GM21390 (cell line): ENCODE measurements at regions not wholly inside any gene's neighbourhood (a gene's known extent, or its start where the extent isn't known, plus 50 kb on each side); places are given as distances from the start of the nearest gene placed in this dataset.

Source experiments
- ATAC-seq: cut with Tn5 transposase; IDR thresholded peaks from one replicate; pipeline ENCODE4 v1.9.1; 2021; ENCODE audit not compliant: unreplicated experiment

- ATAC-seq, result no peak
These were observed 239.2 kb downstream of the MSRB3 start for GRCh38 chr12:65517656-65518210.

- no peak for ATAC-seq
These were observed 240.3 kb downstream of the MSRB3 start for GRCh38 chr12:65518771-65519170.

GRCh38 chr12:65520658-65521057, 242.2 kb downstream of the MSRB3 start:
- ATAC-seq, result no peak

DNA sequence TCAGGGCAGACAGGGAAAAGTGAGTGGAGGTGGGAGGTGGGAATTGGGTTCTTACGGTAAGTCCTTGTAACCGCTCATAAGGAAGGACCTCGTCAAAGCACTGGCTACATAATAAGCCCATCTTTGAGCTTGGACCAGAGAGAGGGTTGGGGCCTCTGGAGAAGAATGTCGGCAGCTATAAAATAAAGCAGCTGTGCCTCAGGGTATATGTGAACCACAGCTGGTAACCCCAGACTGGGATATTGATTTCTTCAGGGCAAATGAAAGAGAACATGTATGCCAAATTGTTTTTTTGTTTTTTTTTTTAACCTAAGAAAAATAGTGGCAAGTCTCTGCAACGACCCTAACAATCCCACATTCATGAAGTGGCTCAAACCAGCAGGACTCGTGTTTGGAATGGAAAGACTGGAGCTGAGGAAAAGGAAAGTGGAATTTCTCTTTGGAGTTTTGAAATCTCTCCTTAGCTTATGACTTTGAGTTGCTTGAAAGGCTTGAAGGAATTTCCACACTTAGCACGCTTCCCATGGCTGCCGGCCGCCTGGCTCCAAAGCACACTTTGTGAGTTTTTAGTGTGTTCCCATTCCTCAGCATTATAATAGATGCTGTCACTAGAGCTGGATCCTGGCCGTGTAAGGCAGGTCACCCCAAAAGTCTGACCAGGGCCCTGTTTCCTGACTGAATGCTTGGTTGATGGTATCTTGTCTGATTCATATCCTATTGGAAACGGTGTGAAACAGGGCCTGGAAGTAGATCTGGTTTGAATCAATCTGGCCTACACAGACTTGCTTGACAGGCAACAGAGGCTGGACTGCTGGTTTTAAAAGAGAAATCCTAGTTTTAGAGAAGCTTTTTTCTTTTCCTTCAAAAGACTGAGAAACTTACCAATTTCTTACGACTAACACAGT, 244.7 kb downstream of the MSRB3 start:
- no peak for ATAC-seq

- no peak for ATAC-seq
These were observed 246.2 kb downstream of the MSRB3 start for GRCh38 chr12:65524666-65525065.

DNA sequence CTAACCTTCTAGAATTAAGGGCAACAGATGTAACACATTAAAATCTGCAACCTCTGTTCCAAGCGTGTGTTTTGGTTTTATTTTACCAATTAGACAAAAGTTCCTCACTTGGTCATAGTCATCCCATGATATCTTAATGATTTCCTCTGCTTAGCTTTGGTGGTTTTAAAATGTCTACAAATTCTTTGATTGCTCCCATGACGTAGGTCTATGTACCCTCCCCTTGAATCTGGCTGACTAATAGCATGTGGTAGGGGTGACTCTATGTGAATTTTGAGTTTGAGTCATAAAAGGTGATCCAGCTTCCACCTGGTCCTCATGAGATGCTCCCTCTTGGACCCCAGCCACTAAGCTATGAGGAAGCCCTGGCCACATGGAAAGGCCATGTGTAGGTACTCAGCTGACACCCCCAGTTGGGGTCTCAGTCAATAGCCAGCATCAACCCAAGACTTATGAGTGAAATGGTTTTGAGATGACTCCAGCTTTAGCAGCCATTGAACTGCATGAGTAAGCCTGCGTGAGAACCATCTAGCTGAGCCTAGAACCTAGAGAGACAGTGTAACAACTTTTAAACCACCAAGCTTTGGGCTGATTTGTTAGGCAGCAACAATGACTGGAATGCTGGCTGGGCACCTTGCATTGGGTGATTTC, 247.1 kb downstream of the MSRB3 start:
- no peak for ATAC-seq

DNA sequence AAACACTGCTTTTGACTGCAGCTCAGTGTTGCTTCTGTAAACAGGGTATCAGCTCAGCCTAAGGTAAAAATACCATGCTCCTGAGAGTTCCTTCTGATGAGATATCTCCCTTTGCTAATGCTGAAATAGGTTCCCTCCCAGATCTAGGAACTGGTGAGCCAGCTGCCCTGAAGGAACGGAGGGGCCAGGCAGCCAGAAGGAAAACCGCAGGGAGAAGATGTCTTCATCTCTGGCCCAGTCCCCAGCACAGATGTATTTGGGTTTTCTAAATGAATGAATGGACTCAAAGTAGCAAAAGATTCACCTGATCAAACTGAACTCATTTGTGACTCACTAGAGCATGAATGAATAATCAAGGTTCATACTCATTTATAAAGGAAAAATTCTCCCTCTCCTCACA, 247.8 kb downstream of the MSRB3 start:
- no peak for ATAC-seq

- no peak for ATAC-seq
These were observed 249.6 kb downstream of the MSRB3 start for GRCh38 chr12:65528127-65528526.

DNA sequence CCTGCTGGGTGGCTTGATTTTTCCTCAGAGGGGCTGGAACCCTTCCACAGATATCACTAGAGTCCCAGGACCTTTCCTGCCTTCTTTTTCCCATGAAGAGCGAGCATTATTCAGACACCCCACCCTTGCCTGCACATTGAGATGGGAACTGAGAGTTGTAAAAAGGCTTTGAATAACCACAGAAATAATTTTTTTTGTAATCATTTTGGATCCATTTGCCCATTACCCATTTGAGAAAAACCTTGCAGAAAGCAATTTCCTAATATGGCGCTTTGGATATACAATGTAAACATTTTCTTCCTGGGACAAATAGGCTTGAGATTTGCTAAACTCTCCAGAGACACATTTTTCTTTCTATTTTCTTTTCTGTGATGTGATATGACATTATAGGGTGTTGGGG, 250.6 kb downstream of the MSRB3 start:
- ATAC-seq, result no peak

DNA sequence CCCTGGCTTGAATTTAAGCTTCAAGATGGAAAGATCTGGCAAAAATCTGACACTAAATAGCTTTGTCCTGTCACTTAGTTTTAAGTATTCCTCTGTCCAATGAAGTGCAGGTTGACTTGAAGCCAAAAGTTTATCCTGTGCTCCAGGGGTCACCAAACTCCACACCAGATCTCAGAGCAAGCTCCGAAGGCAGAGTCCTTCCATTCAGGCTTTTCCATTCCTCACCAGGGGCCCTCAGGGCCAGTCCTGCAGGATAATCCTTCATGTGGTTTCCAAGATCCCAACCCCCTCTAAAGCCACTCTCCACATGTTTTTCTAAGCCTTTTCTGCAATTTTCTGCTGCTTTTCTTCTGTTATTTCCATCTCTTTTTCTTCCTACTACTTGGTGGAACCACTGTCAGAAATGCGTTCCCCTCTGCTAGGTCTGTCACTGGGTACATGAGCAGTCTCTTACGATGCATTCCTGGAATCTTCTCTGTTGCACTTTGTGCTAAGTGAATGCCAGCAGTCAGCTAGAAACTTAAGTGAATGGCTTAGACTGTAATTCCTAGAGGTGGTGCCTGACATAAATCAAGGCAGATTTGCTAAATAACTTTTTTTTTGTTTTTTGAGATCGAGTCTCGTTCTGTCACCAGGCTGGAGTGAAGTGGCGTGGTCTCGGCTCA, 251.4 kb downstream of the MSRB3 start:
- no peak for ATAC-seq

- ATAC-seq, result no peak
These were observed 253.7 kb downstream of the MSRB3 start for GRCh38 chr12:65532162-65532561.

DNA sequence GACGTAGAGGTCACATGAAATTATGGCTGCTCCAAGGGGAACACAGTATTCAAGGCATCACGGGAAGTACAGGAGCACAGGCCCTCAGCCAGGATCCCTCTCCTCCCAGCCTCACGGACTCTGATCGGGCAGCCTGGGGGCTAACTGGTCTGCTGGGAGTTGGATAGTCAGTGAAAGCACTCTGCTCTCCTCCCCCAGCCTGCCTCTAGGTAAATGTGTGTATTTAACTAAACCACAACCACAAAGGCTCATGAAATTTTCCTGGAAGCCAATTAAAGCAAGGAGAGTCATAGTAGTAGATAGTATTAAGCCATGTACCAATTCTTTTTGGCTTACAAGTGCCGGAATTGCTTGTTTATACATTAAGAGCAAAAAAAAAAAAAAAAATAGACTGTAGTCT, 254.3 kb downstream of the MSRB3 start:
- no peak for ATAC-seq

DNA sequence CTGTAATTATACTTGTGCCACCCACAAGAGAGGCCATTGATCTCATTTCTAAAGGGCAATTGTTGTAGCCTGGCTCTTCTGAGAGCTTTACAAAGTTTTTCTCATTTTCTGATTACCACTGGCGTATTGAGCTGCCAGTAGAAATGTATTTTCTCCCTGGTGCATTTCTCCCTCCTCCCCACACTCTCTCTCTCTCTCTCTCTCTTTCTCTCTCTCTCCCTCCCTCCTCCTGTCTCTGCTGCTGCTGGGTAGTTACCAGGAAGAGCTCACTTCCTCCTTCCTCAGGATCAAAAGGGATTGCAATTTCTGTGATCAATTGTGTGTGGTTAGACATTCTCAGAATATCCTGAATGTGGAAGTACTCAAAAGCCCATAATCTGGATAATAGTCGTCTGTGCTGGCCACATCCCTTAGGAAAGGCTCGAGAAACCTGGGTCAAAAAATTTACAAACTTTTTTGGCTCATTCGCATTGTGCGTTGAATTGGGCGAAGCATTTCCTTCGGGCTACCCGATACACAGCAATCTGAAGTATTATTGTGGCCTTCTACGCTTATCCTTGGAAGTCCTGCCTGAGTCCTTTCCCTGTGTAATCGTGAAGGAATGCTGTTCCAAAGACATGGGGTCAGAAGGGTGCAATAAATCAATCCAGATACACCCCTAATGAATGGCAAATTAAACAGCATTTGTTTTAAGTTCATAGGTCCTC, 254.8 kb downstream of the MSRB3 start:
- ATAC-seq, result no peak

DNA sequence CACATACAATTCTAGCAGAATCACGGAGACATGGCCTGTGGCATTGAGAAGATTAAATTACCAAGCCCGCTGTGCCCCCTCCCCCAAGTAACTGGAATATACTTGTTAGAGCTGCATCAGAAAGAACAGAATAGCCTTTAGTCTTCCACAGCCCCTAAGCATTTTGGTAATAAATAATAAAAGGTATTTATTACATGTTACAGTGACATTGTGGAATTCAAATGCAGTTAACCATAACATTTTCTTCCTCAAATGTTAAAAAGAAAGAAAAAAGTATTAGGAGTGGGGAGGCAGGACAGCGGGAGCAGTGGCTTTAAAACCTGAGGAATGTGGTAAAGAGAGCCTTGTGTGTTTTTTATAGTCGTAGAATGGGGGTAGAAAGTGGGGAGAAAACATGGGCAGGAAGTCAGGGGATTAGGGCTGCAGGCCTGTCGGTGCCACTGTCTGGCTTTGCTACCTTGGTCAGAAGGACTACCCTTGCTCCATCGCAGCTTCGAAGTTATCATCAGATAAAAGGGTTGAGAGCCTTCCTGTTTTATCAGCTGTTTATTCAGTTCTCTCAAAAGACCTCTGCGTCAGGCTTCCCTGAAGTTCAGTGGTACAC, 255.9 kb downstream of the MSRB3 start:
- no peak for ATAC-seq

DNA sequence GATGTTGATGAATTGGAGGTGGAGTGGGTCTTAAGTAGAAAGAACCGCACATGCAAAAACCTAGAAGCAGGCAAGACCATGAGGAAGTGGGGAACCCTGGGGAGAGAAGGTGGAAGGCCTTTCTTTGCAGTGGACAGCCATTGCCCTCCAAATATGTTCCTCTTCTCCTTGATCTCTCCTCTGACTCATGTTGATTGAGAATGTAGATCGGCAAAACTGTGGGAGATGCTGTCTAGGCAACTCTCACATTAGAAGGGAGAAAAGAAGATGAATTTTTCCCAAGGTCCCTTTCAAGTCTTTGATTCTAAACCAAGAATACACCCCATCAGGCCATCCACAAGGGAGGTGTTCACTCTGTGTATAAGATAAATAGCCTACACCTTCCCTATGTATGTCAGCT, 257.5 kb downstream of the MSRB3 start:
- ATAC-seq, result no peak

DNA sequence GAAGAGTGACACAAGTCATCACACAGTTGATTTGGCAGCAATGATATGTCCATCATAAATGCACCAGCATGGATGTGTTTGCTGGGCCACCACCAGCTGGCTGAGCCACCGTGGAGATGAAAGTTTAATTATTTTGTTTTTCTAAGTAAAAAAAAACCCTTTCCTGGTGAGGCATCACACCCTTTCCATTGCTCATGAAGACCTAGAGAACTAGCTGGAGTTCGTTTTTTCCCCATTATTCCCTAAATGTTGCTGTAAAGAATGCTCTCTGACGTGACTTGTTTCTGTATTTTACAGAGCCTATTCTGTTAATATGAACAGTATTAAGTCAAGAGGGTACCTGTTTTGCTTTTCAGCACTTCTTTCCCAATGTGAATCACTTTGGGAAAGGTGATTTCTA, 257.9 kb downstream of the MSRB3 start:
- no peak for ATAC-seq

DNA sequence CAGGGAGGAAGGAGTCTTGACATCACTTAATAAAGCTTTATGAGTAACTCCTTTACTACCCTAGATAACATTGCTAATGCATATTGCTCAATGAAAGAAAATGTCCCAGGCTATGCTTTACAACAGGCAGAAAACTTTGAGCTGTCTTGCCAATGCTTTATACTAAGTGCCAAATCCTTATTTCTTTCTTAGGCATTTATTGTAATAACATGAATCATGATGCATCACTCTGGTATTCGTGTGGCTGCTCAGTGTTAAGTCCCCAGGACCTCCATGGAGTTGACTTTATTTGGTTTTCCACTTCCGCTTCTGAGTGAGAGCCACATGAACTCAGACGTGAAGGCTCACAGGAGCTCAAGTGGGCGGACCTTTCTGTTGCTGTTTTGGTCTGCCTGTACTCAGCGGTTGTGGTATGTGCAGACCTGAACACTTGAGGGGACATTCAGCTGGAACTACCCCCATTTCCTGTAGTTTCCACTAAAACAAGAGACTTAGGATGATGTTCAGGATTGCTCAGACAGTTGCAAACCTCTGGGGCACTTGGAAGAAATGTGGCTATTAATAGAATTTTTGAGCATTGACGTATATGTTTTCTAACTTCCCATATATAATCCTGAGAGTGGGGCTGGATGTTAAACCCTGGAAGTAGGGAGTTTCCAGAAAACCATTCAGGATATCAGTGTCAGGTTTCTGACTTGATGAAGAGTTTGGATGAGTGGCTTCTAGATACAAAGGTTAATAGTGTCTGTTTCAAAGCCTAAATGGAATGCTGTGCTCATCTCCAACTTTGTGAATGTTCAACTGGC, 258.6 kb downstream of the MSRB3 start:
- ATAC-seq, result no peak

GRCh38 chr12:65537978-65538377, 259.5 kb downstream of the MSRB3 start:
- no peak for ATAC-seq

DNA sequence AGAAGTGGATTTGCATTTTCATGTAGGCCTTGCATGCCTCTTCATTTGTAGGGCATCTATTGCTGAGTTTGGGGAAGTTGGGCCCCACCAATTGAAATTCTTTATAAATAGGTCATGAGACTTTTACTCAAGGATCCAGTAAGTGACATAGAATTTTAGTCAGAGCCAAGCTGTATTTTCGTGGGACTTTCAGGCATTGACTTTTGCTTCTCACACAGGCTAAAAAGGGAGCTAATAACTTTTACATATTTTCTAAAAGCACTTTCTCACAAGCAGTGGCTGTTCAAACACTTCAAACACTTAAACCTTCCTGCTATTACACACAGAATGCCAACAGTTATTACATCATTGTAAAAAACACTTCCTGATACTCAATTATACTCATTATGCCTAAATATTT, 260.5 kb downstream of the MSRB3 start:
- no peak for ATAC-seq

DNA sequence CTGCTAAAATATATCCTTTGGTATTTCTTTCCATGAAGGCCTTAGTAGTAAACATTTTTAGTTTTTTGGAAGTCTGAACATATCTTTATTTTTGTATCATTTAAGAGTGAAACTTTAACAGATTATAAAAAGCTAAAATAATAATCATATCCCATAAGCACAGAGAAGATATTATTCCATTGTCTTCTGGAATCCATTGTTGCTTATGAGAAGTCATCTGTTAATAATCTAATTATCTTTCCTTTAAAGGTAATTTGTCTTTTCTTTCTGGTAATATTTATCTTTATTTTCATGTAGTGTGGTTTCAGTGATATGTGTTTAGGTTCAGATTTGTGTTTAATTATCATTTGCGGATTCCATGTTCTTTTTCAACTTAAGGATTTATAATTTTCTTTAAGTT, 261.7 kb downstream of the MSRB3 start:
- no peak for ATAC-seq
